ENCODE measurements at regions not wholly inside any gene's neighbourhood (a gene's known extent, or its start where the extent isn't known, plus 50 kb on each side); places are given as distances from the start of the nearest gene placed in this dataset.

DNA sequence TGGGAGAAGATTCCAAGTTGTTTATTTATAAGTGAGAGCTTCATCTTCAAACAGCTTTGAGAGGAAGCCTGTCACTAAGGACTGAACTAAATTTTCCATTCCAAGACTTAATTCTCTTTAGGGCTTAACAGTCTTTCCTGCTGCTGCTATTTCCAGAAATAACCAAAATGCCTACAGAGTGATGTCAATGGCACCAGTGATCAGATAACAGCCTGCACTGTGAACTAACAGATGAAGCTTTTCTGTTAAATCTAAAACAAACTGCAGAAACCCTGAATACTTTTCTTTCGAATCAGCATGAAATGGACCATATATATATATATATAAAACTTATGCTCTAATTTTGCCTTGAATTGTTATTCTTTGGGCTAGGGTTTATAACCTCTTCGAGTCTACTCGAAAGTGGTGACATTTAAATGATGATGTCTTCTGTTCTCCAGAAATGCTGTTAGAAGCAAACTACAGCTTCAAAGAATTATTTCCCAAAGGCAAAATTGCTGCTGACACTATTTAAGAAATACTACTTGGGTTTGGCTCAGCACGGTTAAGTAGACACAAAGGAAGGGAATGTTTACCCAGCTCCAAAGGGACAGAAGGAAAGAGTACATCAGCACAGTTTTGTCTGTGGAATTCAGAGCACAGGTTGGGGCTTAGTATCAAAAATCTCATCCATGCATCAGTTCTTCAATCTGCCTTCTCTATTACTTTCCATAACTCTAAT lies 238.5 kb upstream of the LRRN1 start:
- TF ChIP-seq, protein P1, sequence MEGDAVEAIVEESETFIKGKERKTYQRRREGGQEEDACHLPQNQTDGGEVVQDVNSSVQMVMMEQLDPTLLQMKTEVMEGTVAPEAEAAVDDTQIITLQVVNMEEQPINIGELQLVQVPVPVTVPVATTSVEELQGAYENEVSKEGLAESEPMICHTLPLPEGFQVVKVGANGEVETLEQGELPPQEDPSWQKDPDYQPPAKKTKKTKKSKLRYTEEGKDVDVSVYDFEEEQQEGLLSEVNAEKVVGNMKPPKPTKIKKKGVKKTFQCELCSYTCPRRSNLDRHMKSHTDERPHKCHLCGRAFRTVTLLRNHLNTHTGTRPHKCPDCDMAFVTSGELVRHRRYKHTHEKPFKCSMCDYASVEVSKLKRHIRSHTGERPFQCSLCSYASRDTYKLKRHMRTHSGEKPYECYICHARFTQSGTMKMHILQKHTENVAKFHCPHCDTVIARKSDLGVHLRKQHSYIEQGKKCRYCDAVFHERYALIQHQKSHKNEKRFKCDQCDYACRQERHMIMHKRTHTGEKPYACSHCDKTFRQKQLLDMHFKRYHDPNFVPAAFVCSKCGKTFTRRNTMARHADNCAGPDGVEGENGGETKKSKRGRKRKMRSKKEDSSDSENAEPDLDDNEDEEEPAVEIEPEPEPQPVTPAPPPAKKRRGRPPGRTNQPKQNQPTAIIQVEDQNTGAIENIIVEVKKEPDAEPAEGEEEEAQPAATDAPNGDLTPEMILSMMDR (IDR thresholded peaks at IDR 0.05), result no peak
- TF ChIP-seq POLR2A (IDR thresholded peaks at IDR 0.05), result no peak

Data from uterus (tissue), 2 donors.